HepG2 (cell line): ENCODE measurements at regions not wholly inside any gene's neighbourhood (a gene's known extent, or its start where the extent isn't known, plus 50 kb on each side); places are given as distances from the start of the nearest gene placed in this dataset.

Experiments used
- DRAP1 ChIP-seq: IDR thresholded peaks from 2 replicates; pipeline ENCODE4 v1.6.1; 2016; ENCODE audit warnings: missing genetic modification reagents, missing compliant biosample characterization
- FOSL2 ChIP-seq: sonication (generic); formaldehyde crosslinking; IDR thresholded peaks from 2 replicates; pipeline ENCODE4 v1.4.0; 2020; ENCODE audit warnings: missing genetic modification reagents
- FOXA1 ChIP-seq, 2 experiments: fragments of 450-650 bp in 1 of 2; sonication (generic) in 1 of 2; formaldehyde crosslinking in 1 of 2; IDR thresholded peaks; 2 replicates each; pipeline versions ENCODE4 v1.4.0 to v1.6.1; 2016 to 2020; ENCODE audit warnings: missing genetic modification reagents in 1 of 2
- GATAD2A ChIP-seq: IDR thresholded peaks from 2 replicates; pipeline ENCODE4 v1.6.1; 2016
- GFI1 ChIP-seq: sonication (generic); formaldehyde crosslinking; IDR thresholded peaks from 2 replicates; pipeline ENCODE4 v1.5.0; 2020; ENCODE audit warnings: missing genetic modification reagents, mild to moderate bottlenecking, borderline replicate concordance
- GMEB1 ChIP-seq: sonication (generic); formaldehyde crosslinking; IDR thresholded peaks from 2 replicates; pipeline ENCODE4 v1.5.1; 2020; ENCODE audit warnings: missing genetic modification reagents, mild to moderate bottlenecking, borderline replicate concordance
- GTF3A ChIP-seq: sonication (generic); formaldehyde crosslinking; conservative IDR thresholded peaks from 2 replicates; pipeline ENCODE4 v1.4.0; 2020; ENCODE audit warnings: mild to moderate bottlenecking, missing genetic modification reagents
- HHEX ChIP-seq: IDR thresholded peaks from 2 replicates; pipeline ENCODE4 v1.6.1; 2016; ENCODE audit warnings: control low read depth
- MATR3 ChIP-seq: sonication (generic); formaldehyde crosslinking; IDR thresholded peaks from 2 replicates; pipeline ENCODE4 v1.4.0; 2020; ENCODE audit warnings: missing genetic modification reagents
- MBNL3 ChIP-seq: fragments of 250-450 bp; sonication (Bioruptor Pico); conservative IDR thresholded peaks from 2 replicates; pipeline ENCODE4 v1.8.0; 2022; ENCODE audit warnings: mild to moderate bottlenecking, inconsistent platforms
- NR2F6 ChIP-seq, 2 experiments: IDR thresholded peaks; 2 replicates each; pipeline ENCODE4 v1.6.1; 2016; ENCODE audit warnings: antibody characterized with exemption in 1 of 2, mild to moderate bottlenecking in 1 of 2
- STAT5B ChIP-seq: sonication (generic); formaldehyde crosslinking; IDR thresholded peaks from 2 replicates; pipeline ENCODE4 v1.4.0; 2020; ENCODE audit warnings: missing genetic modification reagents
- TCF7 ChIP-seq: sonication (generic); IDR thresholded peaks from 2 replicates; pipeline ENCODE4 v1.6.1; 2016; ENCODE audit warnings: antibody characterized with exemption, low read depth
- TCF7L2 ChIP-seq: IDR thresholded peaks from 2 replicates; pipeline ENCODE4 v1.6.1; 2011; ENCODE audit warnings: mild to moderate bottlenecking, low read depth, low read length, moderate library complexity
- TFDP2 ChIP-seq: sonication (generic); formaldehyde crosslinking; IDR thresholded peaks from 2 replicates; pipeline ENCODE4 v1.4.0; 2020; ENCODE audit warnings: missing genetic modification reagents
- ZBTB7B ChIP-seq: sonication (generic); formaldehyde crosslinking; IDR thresholded peaks from 2 replicates; pipeline ENCODE4 v1.4.0; 2020; ENCODE audit warnings: missing genetic modification reagents
- ZNF331 ChIP-seq: sonication (generic); formaldehyde crosslinking; IDR thresholded peaks from 2 replicates; pipeline ENCODE4 v1.4.0; 2020; ENCODE audit warnings: missing genetic modification reagents
- ZNF430 ChIP-seq: sonication (generic); formaldehyde crosslinking; IDR thresholded peaks from 2 replicates; pipeline ENCODE4 v1.9.0; 2021; ENCODE audit warnings: mild to moderate bottlenecking, missing genetic modification reagents
- ZNF549 ChIP-seq: sonication (generic); formaldehyde crosslinking; IDR thresholded peaks from 2 replicates; pipeline ENCODE4 v1.5.0; 2020; ENCODE audit warnings: missing genetic modification reagents
- ZNF614 ChIP-seq: IDR thresholded peaks from 2 replicates; pipeline ENCODE4 v1.6.1; 2018; ENCODE audit warnings: missing biosample characterization, missing genetic modification reagents, inconsistent platforms, borderline replicate concordance
- ZNF747 ChIP-seq: sonication (generic); formaldehyde crosslinking; IDR thresholded peaks from 2 replicates; pipeline ENCODE4 v1.8.1; 2023; ENCODE audit warnings: missing genetic modification reagents, mild to moderate bottlenecking, borderline replicate concordance
- ZNF841 ChIP-seq: sonication (generic); formaldehyde crosslinking; IDR thresholded peaks from 2 replicates; pipeline ENCODE4 v1.8.1; 2023; ENCODE audit warnings: missing genetic modification reagents, borderline replicate concordance
- ZNF878 ChIP-seq: sonication (generic); formaldehyde crosslinking; IDR thresholded peaks from 2 replicates; pipeline ENCODE4 v1.8.1; 2023; ENCODE audit warnings: mild to moderate bottlenecking, missing genetic modification reagents, moderate library complexity
- ZSCAN31 ChIP-seq: sonication (generic); formaldehyde crosslinking; IDR thresholded peaks from 2 replicates; pipeline ENCODE4 v1.5.0; 2020; ENCODE audit warnings: low read depth, mild to moderate bottlenecking, missing genetic modification reagents
- TF ChIP-seq, protein P1 (sequence below): sonication (generic); formaldehyde crosslinking; IDR thresholded peaks from 2 replicates; pipeline ENCODE4 v1.5.0; 2020; ENCODE audit warnings: mild to moderate bottlenecking, missing genetic modification reagents, moderate library complexity
- TF ChIP-seq, protein P2 (sequence below): sonication (generic); IDR thresholded peaks from 2 replicates; pipeline ENCODE4 v1.6.1; 2016; ENCODE audit warnings: low read depth, borderline replicate concordance

DNA sequence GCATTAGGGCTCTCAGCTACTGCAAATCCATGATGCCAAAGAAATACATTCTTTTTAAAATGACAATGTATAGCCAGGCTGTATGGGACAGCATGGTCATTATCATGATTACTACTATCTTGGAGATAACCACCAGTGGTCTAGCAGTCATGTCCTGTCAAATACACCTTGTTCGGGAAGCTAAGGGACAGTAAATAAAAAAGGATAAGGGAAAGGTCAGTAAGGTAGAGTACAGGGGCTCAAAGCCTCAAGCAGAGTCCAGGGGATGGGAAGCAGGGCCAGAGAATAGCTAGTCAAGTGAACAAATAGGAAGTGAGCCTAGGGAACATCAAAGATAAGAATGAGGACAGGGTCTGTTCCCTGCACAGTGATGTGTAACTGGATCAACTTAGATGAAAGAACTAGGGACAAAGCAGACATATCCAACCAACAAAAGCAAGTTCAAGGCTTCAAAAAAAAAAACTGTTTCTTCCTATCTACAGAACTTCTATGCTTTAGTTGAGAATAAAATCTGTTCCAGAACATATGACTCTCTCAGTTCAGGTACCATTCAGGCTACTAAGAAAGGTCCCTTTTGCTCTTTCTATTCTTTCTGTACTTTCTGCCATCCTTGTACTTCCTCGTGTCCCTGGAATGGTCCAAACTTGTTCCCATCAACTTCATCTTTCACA lies 62.9 kb upstream of the EHBP1 start (continued):
- TF ChIP-seq, protein P1, sequence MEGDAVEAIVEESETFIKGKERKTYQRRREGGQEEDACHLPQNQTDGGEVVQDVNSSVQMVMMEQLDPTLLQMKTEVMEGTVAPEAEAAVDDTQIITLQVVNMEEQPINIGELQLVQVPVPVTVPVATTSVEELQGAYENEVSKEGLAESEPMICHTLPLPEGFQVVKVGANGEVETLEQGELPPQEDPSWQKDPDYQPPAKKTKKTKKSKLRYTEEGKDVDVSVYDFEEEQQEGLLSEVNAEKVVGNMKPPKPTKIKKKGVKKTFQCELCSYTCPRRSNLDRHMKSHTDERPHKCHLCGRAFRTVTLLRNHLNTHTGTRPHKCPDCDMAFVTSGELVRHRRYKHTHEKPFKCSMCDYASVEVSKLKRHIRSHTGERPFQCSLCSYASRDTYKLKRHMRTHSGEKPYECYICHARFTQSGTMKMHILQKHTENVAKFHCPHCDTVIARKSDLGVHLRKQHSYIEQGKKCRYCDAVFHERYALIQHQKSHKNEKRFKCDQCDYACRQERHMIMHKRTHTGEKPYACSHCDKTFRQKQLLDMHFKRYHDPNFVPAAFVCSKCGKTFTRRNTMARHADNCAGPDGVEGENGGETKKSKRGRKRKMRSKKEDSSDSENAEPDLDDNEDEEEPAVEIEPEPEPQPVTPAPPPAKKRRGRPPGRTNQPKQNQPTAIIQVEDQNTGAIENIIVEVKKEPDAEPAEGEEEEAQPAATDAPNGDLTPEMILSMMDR (CRISPR knock-in tag): peak; percentile 12; the same call in 1 of the 2 replicates
- TF ChIP-seq TCF7L2 (peak; percentile 90), ZNF747 (peak; percentile 84), MBNL3 (CRISPR knock-in tag) (no peak), TFDP2 (CRISPR knock-in tag) (no peak), MATR3 (CRISPR knock-in tag) (no peak), FOXA1 (IDR thresholded peaks at IDR 0.05) (no peak; the same call in 1 of the 2 replicates), FOXA1 (CRISPR knock-in tag; IDR thresholded peaks at IDR 0.05) (peak; percentile 83), NR2F6 (IDR thresholded peaks at IDR 0.05) (peak; percentile 85), NR2F6 (CRISPR knock-in tag; IDR thresholded peaks at IDR 0.05) (peak; percentile 93), ZNF430 (CRISPR knock-in tag) (peak; percentile 21; the same call in 1 of the 2 replicates), ZBTB7B (CRISPR knock-in tag) (peak; percentile 45; the same call in 1 of the 2 replicates), ZSCAN31 (CRISPR knock-in tag) (peak; percentile 64; the same call in 1 of the 2 replicates), GMEB1 (CRISPR knock-in tag) (peak; percentile 54), HHEX (CRISPR knock-in tag) (peak; percentile 64), DRAP1 (CRISPR knock-in tag) (peak; percentile 66; the same call in 1 of the 2 replicates), GATAD2A (CRISPR knock-in tag) (peak; percentile 94), ZNF549 (CRISPR knock-in tag) (no peak), ZNF331 (peak; percentile 92), FOSL2 (peak; percentile 74), TCF7 (peak; percentile 98), GFI1 (CRISPR knock-in tag) (peak; percentile 77), ZNF614 (CRISPR knock-in tag) (peak; percentile 58; the same call in 1 of the 2 replicates), GTF3A (CRISPR knock-in tag) (0 out of 2 replicates have a peak, but pooled peaks have one; percentile 46), ZNF841 (CRISPR knock-in tag) (no peak), STAT5B (CRISPR knock-in tag) (peak; percentile 47; the same call in 1 of the 2 replicates), ZNF878 (no peak; the same call in 1 of the 2 replicates)
- TF ChIP-seq, protein P2, sequence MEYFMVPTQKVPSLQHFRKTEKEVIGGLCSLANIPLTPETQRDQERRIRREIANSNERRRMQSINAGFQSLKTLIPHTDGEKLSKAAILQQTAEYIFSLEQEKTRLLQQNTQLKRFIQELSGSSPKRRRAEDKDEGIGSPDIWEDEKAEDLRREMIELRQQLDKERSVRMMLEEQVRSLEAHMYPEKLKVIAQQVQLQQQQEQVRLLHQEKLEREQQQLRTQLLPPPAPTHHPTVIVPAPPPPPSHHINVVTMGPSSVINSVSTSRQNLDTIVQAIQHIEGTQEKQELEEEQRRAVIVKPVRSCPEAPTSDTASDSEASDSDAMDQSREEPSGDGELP: peak; percentile 35; the same call in 1 of the 2 replicates
